ENCODE measurements at regions not wholly inside any gene's neighbourhood (a gene's known extent, or its start where the extent isn't known, plus 50 kb on each side); places are given as distances from the start of the nearest gene placed in this dataset.

DNA sequence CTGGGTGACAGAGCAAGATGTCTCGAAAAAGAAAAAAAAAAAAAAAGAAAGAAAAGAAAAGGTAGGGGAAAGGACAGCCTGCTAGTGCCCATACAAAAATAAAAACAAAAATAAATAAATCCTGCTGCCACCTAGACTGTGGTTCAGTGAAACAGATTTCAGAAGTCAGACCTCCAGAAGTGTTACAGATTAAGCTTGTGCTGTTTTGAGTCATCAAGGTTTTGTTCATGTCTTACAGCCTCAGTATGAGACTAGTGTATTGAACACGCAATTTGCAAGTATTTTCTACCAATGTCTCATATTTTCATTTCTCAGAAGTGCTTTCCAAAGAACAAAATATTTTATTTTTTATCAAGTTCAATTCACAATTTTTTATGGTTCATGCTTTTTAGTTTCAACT lies 720.4 kb upstream of the GYPC start:
- Mint-ChIP-seq H3K9me3 (peaks cover 16% of the 10 kb centered on the region), H3K4me1 (no peaks in the 10 kb centered on the region), H3K27ac (no peak overlapping the region), H3K36me3 (ENCODE audit: low read depth) (peaks cover 3% of the 10 kb centered on the region; the same call in 1 of the 3 replicates), H3K4me3 (no peak overlapping the region), H3K27me3 (ENCODE audit: insufficient read depth, low read depth, poor library complexity) (no peaks in the 10 kb centered on the region)
- H3K27ac ChIP-seq (ENCODE audit: low read depth), result no peak overlapping the region
- H3F3A ChIP-seq (replicated peaks; ENCODE audit: low read depth), result no peaks in the 10 kb centered on the region
- no peaks in the 10 kb centered on the region for H3K36me3 ChIP-seq (ENCODE audit: insufficient read depth)
- no peak overlapping the region for H3K4me3 ChIP-seq
- no peak overlapping the region for H2AFZ ChIP-seq
- no peaks in the 10 kb centered on the region for H4K20me1 ChIP-seq (replicated peaks; ENCODE audit: insufficient read depth)
- H3K4me2 ChIP-seq, result no peak overlapping the region
- DNase-seq (ENCODE audit: low spot score) (no peak), ATAC-seq (no peak)
- no peaks in the 10 kb centered on the region for H3K9me2 ChIP-seq (ENCODE audit: insufficient read depth)
- H3K79me2 ChIP-seq (replicated peaks; ENCODE audit: insufficient read depth), result no peaks in the 10 kb centered on the region
- H3K27me3 ChIP-seq (ENCODE audit: insufficient read depth), result no peaks in the 10 kb centered on the region
- H3K4me1 ChIP-seq (ENCODE audit: insufficient read depth), result no peaks in the 10 kb centered on the region
- TF ChIP-seq POLR2AphosphoS5 (IDR thresholded peaks at IDR 0.05; ENCODE audit: low read depth) (no peak), JUNB (IDR thresholded peaks at IDR 0.05; ENCODE audit: unreplicated experiment) (no peak), ETS1 (IDR thresholded peaks at IDR 0.05) (no peak), EZH2 (IDR thresholded peaks at IDR 0.05; ENCODE audit: low read depth, unreplicated experiment) (no peak), STAT1 (IDR thresholded peaks at IDR 0.05; ENCODE audit: unreplicated experiment) (no peak), ZNF114 (CRISPR knock-in tag; IDR thresholded peaks at IDR 0.05) (no peak), ZNF331 (CRISPR knock-in tag; IDR thresholded peaks at IDR 0.05; ENCODE audit: low read depth) (no peak), NANOG (IDR thresholded peaks at IDR 0.05; ENCODE audit: borderline replicate concordance) (no peak)
- TF ChIP-seq, protein P1, sequence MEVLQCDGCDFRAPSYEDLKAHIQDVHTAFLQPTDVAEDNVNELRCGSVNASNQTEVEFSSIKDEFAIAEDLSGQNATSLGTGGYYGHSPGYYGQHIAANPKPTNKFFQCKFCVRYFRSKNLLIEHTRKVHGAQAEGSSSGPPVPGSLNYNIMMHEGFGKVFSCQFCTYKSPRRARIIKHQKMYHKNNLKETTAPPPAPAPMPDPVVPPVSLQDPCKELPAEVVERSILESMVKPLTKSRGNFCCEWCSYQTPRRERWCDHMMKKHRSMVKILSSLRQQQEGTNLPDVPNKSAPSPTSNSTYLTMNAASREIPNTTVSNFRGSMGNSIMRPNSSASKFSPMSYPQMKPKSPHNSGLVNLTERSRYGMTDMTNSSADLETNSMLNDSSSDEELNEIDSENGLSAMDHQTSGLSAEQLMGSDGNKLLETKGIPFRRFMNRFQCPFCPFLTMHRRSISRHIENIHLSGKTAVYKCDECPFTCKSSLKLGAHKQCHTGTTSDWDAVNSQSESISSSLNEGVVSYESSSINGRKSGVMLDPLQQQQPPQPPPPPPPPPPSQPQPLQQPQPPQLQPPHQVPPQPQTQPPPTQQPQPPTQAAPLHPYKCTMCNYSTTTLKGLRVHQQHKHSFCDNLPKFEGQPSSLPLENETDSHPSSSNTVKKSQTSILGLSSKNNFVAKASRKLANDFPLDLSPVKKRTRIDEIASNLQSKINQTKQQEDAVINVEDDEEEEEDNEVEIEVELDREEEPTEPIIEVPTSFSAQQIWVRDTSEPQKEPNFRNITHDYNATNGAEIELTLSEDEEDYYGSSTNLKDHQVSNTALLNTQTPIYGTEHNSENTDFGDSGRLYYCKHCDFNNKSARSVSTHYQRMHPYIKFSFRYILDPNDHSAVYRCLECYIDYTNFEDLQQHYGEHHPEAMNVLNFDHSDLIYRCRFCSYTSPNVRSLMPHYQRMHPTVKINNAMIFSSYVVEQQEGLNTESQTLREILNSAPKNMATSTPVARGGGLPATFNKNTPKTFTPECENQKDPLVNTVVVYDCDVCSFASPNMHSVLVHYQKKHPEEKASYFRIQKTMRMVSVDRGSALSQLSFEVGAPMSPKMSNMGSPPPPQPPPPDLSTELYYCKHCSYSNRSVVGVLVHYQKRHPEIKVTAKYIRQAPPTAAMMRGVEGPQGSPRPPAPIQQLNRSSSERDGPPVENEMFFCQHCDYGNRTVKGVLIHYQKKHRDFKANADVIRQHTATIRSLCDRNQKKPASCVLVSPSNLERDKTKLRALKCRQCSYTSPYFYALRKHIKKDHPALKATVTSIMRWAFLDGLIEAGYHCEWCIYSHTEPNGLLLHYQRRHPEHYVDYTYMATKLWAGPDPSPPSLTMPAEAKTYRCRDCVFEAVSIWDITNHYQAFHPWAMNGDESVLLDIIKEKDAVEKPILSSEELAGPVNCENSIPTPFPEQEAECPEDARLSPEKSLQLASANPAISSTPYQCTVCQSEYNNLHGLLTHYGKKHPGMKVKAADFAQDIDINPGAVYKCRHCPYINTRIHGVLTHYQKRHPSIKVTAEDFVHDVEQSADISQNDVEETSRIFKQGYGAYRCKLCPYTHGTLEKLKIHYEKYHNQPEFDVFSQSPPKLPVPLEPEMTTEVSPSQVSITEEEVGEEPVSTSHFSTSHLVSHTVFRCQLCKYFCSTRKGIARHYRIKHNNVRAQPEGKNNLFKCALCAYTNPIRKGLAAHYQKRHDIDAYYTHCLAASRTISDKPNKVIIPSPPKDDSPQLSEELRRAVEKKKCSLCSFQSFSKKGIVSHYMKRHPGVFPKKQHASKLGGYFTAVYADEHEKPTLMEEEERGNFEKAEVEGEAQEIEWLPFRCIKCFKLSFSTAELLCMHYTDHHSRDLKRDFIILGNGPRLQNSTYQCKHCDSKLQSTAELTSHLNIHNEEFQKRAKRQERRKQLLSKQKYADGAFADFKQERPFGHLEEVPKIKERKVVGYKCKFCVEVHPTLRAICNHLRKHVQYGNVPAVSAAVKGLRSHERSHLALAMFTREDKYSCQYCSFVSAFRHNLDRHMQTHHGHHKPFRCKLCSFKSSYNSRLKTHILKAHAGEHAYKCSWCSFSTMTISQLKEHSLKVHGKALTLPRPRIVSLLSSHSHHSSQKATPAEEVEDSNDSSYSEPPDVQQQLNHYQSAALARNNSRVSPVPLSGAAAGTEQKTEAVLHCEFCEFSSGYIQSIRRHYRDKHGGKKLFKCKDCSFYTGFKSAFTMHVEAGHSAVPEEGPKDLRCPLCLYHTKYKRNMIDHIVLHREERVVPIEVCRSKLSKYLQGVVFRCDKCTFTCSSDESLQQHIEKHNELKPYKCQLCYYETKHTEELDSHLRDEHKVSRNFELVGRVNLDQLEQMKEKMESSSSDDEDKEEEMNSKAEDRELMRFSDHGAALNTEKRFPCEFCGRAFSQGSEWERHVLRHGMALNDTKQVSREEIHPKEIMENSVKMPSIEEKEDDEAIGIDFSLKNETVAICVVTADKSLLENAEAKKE (CRISPR knock-in tag; IDR thresholded peaks at IDR 0.05), result no peak
